CD4-positive, CD25-positive, alpha-beta regulatory T cell (primary cell): ENCODE measurements at regions not wholly inside any gene's neighbourhood (a gene's known extent, or its start where the extent isn't known, plus 50 kb on each side); places are given as distances from the start of the nearest gene placed in this dataset.

Experiments
- ATAC-seq, 2 donors: fragments of 150-1000 bp; cut with Tn5 transposase; one replicate each; pipeline ENCODE4 v1.10.0; 2021; ENCODE audit warnings: low read depth in 2 of 2, moderate number of reproducible peaks in 2 of 2, moderate library complexity in 1 of 2
- DNase-seq, 3 donors: peaks; one replicate each; pipeline versions ENCODE4 v3.0.0 to v3.0.0-alpha.2; 2012 to 2022; ENCODE audit warnings: mixed read lengths in 1 of 3
- H3K27ac ChIP-seq: one replicate; pipeline ENCODE4 v1.7.0; 2013; ENCODE audit warnings: mild to moderate bottlenecking, low read length; ENCODE audit not compliant: insufficient read depth, poor library complexity, severe bottlenecking
- H3K27me3 ChIP-seq: one replicate; pipeline ENCODE4 v1.7.0; 2013; ENCODE audit warnings: low read length; ENCODE audit not compliant: control insufficient read depth, insufficient read depth
- H3K36me3 ChIP-seq: one replicate; pipeline ENCODE4 v1.7.0; 2013; ENCODE audit warnings: mild to moderate bottlenecking, low read length, moderate library complexity; ENCODE audit not compliant: control insufficient read depth, insufficient read depth
- H3K4me1 ChIP-seq: 2 replicates; pipeline ENCODE4 v1.7.0; 2013; ENCODE audit warnings: mild to moderate bottlenecking, low read length; ENCODE audit not compliant: insufficient read depth, control insufficient read depth, poor library complexity, severe bottlenecking
- H3K4me3 ChIP-seq: one replicate; pipeline ENCODE4 v1.7.0; 2013; ENCODE audit warnings: low read depth, mild to moderate bottlenecking, low read length, moderate library complexity
- H3K9me3 ChIP-seq, 2 experiments: 1 replicate in 1 of 2; 2 replicates in 1 of 2; pipeline ENCODE4 v1.7.0; 2013; ENCODE audit warnings: low read length in 2 of 2, mild to moderate bottlenecking in 1 of 2, moderate library complexity in 1 of 2; ENCODE audit not compliant: control insufficient read depth in 2 of 2
- H3K27ac Mint-ChIP-seq, 3 donors: one replicate each; pipeline ENCODE4 v1.8.0; 2020 to 2022; ENCODE audit warnings: mild to moderate bottlenecking in 3 of 3, mixed read lengths in 3 of 3, moderate library complexity in 2 of 3
- H3K27me3 Mint-ChIP-seq: one replicate; pipeline ENCODE4 v1.8.0; 2022; ENCODE audit warnings: mild to moderate bottlenecking, mixed read lengths
- H3K36me3 Mint-ChIP-seq: one replicate; pipeline ENCODE4 v1.8.0; 2020; ENCODE audit warnings: mixed read lengths
- H3K4me1 Mint-ChIP-seq, 4 donors: one replicate each; pipeline ENCODE4 v1.8.0; 2020 to 2022; ENCODE audit warnings: mixed read lengths in 4 of 4, mild to moderate bottlenecking in 1 of 4
- H3K4me3 Mint-ChIP-seq, 4 donors: one replicate each; pipeline ENCODE4 v1.8.0; 2020 to 2022; ENCODE audit warnings: mild to moderate bottlenecking in 4 of 4, mixed read lengths in 4 of 4, moderate library complexity in 3 of 4
- H3K9me3 Mint-ChIP-seq, 7 donors: one replicate each; pipeline ENCODE4 v1.8.0; 2020 to 2022; ENCODE audit warnings: mixed read lengths in 7 of 7, mild to moderate bottlenecking in 3 of 7, moderate library complexity in 2 of 7

DNA sequence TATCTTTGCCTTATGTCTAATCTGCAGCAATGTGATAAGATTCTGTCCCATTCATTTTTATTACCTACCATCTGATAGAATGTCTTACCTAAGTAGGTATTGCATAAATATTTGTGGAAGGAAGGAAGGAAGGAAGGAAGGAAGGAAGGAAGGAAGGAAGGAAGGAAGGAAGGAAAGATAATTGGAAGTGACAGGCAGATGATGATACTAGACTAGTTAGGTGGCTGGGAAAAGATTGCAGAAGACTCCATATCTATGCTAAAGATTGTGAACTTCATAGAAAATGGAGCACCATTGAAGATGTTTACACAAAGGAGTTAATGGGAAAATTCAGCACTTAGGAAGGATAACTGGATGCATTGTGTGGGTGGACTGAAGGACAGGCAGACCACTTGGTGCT, 909.0 kb downstream of the EPHA4 start:
- H3K4me1 ChIP-seq = no peaks in the 10 kb centered on the region
- no peaks in the 10 kb centered on the region for H3K27me3 Mint-ChIP-seq
- H3K9me3 ChIP-seq = no peaks in the 10 kb centered on the region
- peak overlapping the region in 1 of 3 donors; percentile 15 for H3K27ac Mint-ChIP-seq
- no peak overlapping the region for H3K27ac ChIP-seq
- H3K36me3 ChIP-seq = no peaks in the 10 kb centered on the region
- H3K36me3 Mint-ChIP-seq = no peaks in the 10 kb centered on the region
- DNase-seq = no peak
- no peaks in the 10 kb centered on the region for H3K4me1 Mint-ChIP-seq
- ATAC-seq = no peak
- no peak overlapping the region for H3K4me3 Mint-ChIP-seq
- no peak overlapping the region for H3K4me3 ChIP-seq
- H3K9me3 Mint-ChIP-seq = peaks cover 0 to 3% (median 0%) of the 10 kb centered on the region in 7 donors
- no peaks in the 10 kb centered on the region for H3K27me3 ChIP-seq

DNA sequence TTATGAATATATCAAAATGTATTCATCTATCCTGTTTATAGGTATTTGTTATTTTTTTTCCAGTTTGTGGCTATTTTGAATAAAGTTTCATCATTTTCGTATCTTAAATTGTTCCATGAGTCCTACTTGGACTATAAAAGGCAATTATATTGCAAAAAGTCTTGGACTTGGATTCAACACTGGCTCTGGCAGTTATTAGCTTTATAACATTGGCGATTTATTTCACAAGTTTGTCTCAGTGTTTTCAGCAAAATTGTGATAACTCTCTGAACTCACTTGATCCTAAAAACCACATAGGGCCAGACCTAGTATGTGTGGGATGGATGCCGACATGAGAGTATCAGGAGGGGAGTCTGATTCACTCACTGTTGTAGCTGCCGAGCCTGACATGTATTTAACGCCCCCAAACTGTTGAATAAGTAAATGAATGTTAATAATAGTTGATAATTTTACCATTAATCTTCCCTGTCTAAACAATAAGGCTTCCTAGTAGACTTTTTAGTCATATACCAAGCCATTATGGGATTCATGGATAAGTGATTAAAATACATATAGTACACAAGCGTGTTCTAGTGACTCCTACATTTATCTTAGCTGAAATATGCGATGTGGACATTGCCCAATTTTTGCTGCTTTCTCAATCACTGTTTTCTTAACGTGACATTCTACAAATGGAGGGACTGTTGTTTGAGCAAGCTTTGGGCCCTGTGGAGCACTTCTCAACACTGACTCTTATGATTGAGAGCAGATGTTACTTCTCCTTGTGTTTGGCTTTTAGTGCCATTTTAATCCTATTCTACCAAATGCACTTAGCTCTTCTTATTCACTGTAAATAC, 907.6 kb downstream of the EPHA4 start:
- no peak overlapping the region for H3K27ac ChIP-seq
- H3K4me3 ChIP-seq = no peak overlapping the region
- H3K27me3 ChIP-seq = no peaks in the 10 kb centered on the region
- no peak overlapping the region for H3K4me3 Mint-ChIP-seq
- H3K9me3 ChIP-seq = no peaks in the 10 kb centered on the region
- H3K36me3 Mint-ChIP-seq = no peaks in the 10 kb centered on the region
- H3K9me3 Mint-ChIP-seq = peaks cover 0 to 4% (median 1%) of the 10 kb centered on the region in 7 donors
- no peaks in the 10 kb centered on the region for H3K4me1 ChIP-seq
- no peaks in the 10 kb centered on the region for H3K36me3 ChIP-seq
- H3K27ac Mint-ChIP-seq = no peak overlapping the region
- DNase-seq (no peak), ATAC-seq (no peak)
- no peaks in the 10 kb centered on the region for H3K27me3 Mint-ChIP-seq
- no peaks in the 10 kb centered on the region for H3K4me1 Mint-ChIP-seq

DNA sequence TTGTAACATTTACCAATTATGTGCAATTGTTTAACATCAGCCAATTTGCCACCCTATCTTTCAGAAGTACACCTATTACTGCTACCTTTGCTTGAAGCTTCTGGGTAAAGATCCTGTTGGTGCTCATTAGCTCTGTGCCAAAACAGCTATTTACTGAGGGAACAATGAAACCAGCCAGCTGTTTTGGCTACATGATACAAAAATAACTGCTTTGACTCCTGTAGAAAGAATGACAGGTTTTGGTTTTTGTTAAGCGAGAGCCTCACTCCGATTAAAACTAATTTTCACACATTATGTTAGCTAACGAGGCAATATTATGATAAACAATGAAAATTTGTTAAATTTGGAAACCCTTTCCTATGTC, 907.0 kb downstream of the EPHA4 start:
- no peak overlapping the region for H3K4me3 ChIP-seq
- H3K36me3 ChIP-seq = no peaks in the 10 kb centered on the region
- no peaks in the 10 kb centered on the region for H3K9me3 ChIP-seq
- no peak for ATAC-seq
- H3K4me1 Mint-ChIP-seq = no peaks in the 10 kb centered on the region
- H3K4me3 Mint-ChIP-seq = no peak overlapping the region
- no peaks in the 10 kb centered on the region for H3K4me1 ChIP-seq
- no peak overlapping the region for H3K27ac Mint-ChIP-seq
- DNase-seq = no peak
- no peaks in the 10 kb centered on the region for H3K27me3 ChIP-seq
- no peaks in the 10 kb centered on the region for H3K36me3 Mint-ChIP-seq
- H3K27ac ChIP-seq = no peak overlapping the region
- H3K9me3 Mint-ChIP-seq = peaks cover 0 to 6% (median 1%) of the 10 kb centered on the region in 7 donors
- H3K27me3 Mint-ChIP-seq = no peaks in the 10 kb centered on the region

DNA sequence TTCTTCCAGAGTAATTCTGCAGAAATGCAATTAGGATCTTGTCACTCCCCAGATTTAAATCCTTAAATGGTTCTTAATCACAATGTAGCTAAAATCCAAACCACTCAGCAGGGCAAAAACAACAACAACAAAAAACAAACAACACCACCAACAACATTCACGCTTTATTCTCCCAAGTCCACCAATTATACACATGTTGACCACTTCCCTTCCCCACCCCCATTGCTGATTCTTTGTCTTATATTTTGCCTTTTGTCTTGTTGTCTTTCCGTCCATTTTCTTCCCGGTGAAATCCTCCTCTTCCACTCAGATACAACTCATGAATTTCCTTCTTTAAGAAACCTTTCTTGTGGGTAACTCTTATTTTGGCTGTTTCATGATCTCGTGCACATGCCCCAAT, 902.8 kb downstream of the EPHA4 start:
- no peaks in the 10 kb centered on the region for H3K4me1 ChIP-seq
- no peaks in the 10 kb centered on the region for H3K27me3 ChIP-seq
- H3K36me3 Mint-ChIP-seq = no peaks in the 10 kb centered on the region
- H3K27ac ChIP-seq = no peak overlapping the region
- H3K27ac Mint-ChIP-seq = no peak overlapping the region
- no peaks in the 10 kb centered on the region for H3K27me3 Mint-ChIP-seq
- ATAC-seq (no peak), DNase-seq (no peak)
- no peaks in the 10 kb centered on the region for H3K9me3 ChIP-seq
- no peaks in the 10 kb centered on the region for H3K4me1 Mint-ChIP-seq
- no peak overlapping the region for H3K4me3 Mint-ChIP-seq
- H3K4me3 ChIP-seq = no peak overlapping the region
- H3K36me3 ChIP-seq = no peaks in the 10 kb centered on the region
- H3K9me3 Mint-ChIP-seq = peaks cover 0 to 6% (median 0%) of the 10 kb centered on the region in 7 donors

DNA sequence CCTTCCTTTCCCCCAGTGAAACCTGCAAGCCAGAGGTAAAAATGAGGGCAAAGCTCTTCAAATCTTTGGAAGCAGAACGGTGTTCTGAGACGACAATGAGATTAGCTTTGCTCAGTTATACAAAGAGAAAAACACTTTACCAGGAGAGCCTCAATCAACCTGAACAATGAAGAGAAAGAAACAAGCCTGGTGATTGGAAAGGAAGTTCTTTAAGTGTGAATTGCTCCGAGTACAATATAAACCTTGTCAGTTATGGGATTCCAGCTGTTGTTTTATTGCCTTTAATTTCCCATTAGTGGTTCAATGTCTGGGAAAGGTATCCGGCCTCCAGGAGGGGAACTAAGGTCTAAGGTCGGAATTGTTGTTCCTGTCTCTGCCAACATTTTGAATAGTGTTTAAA, 901.6 kb downstream of the EPHA4 start:
- Mint-ChIP-seq H3K27ac (no peak overlapping the region), H3K9me3 (peaks cover 0 to 6% (median 0%) of the 10 kb centered on the region in 7 donors), H3K4me1 (no peaks in the 10 kb centered on the region), H3K36me3 (no peaks in the 10 kb centered on the region), H3K27me3 (no peaks in the 10 kb centered on the region), H3K4me3 (no peak overlapping the region)
- ATAC-seq = no peak
- no peaks in the 10 kb centered on the region for H3K27me3 ChIP-seq
- no peak for DNase-seq
- no peak overlapping the region for H3K4me3 ChIP-seq
- H3K4me1 ChIP-seq = no peaks in the 10 kb centered on the region
- no peaks in the 10 kb centered on the region for H3K9me3 ChIP-seq
- H3K27ac ChIP-seq = no peak overlapping the region
- no peaks in the 10 kb centered on the region for H3K36me3 ChIP-seq

DNA sequence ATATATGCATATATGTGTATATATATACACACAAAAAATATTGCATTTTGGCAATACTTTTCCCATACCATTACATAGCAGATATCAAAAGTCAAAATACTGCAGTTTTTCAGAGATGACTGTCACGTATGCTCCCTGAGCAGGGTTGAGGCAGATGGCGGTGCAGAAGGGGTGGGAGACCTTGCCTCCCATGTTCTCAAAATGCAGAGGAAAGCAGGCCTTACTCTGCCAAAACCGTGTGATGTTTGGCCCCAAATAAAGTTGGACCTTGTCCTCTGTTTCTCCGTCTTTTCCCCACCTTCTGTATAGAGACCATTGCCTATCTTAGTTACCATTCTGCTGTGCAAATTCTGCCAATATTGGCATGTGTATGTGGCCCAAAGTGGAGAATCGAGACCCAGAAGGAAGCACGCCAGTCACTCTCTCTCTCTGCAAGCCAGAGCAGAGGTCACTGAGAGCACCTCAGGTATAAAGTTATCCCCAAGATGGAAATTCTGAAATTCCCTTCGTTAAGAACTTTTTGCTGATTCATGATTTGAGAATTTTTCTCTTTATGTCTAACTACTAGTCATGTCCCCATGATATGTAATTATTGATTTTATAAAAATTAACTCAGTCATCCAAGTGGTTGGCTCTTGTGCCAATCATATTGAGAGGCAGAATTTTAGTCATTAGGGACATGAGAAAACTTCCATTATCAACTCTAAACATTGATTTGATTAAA, 898.8 kb downstream of the EPHA4 start:
- no peaks in the 10 kb centered on the region for H3K9me3 ChIP-seq
- ATAC-seq = no peak
- H3K27me3 Mint-ChIP-seq = no peaks in the 10 kb centered on the region
- no peaks in the 10 kb centered on the region for H3K4me1 Mint-ChIP-seq
- no peaks in the 10 kb centered on the region for H3K36me3 ChIP-seq
- no peaks in the 10 kb centered on the region for H3K27me3 ChIP-seq
- DNase-seq = no peak
- no peak overlapping the region for H3K4me3 Mint-ChIP-seq
- H3K9me3 Mint-ChIP-seq = peaks cover 0 to 6% (median 0%) of the 10 kb centered on the region in 7 donors
- H3K4me1 ChIP-seq = no peaks in the 10 kb centered on the region
- no peak overlapping the region for H3K27ac ChIP-seq
- H3K4me3 ChIP-seq = no peak overlapping the region
- H3K27ac Mint-ChIP-seq = no peak overlapping the region
- H3K36me3 Mint-ChIP-seq = no peaks in the 10 kb centered on the region

DNA sequence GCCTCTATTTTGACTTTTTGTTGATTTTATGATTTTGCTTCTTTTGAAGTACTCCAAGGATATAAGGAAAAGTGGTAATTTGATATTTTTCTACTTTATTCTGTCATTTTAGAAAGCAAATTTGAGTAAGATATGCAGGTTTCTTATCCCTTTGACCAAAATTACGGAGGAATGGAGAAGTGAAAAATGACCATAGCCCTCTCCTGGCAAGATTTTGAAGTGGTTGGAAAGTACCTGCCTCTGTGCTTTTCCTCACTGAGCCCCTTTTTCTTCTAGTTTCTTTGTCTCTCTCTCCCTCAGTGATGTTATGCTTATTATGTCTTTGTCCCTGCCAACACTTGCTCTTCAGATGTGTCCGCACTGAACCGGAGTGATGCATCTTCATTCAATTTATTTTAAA, 898.1 kb downstream of the EPHA4 start:
- Mint-ChIP-seq H3K4me1 (no peaks in the 10 kb centered on the region), H3K36me3 (no peaks in the 10 kb centered on the region)

DNA sequence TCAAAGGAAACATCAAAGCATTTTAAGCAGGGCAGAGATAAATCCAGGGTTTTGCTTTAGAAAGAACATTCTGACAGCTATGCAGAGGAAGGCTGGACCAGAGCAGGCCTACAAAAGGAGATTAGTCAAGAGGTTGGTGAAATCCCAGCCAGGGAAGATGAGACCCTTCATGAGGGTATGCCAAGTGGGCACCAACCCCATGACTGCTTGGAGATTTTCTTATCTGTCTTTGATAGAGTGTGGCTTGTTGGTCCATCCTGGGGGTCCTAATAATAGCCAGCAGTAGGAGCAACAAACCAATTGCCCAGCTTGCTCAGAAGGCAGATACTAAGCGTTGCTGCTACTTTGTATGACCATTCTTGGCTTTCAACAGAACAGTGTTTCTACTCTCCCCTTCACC, 895.4 kb downstream of the EPHA4 start:
- Histone ChIP-seq H3K27ac (no peak overlapping the region), H3K4me3 (no peak overlapping the region), H3K4me1 (no peaks in the 10 kb centered on the region), H3K27me3 (no peaks in the 10 kb centered on the region), H3K9me3 (no peaks in the 10 kb centered on the region), H3K36me3 (no peaks in the 10 kb centered on the region)
- Mint-ChIP-seq H3K27ac (no peak overlapping the region), H3K4me1 (no peaks in the 10 kb centered on the region), H3K36me3 (no peaks in the 10 kb centered on the region), H3K27me3 (no peaks in the 10 kb centered on the region), H3K9me3 (peaks cover 0 to 2% (median 0%) of the 10 kb centered on the region in 7 donors), H3K4me3 (no peak overlapping the region)
- no peak for DNase-seq
- no peak for ATAC-seq

More for the DNA sequence above, 898.1 kb downstream of the EPHA4 start:
- Mint-ChIP-seq H3K4me3 (no peak overlapping the region), H3K27ac (no peak overlapping the region), H3K27me3 (no peaks in the 10 kb centered on the region), H3K9me3 (peaks cover 0 to 6% (median 0%) of the 10 kb centered on the region in 7 donors)
- Histone ChIP-seq H3K27me3 (no peaks in the 10 kb centered on the region), H3K4me1 (no peaks in the 10 kb centered on the region), H3K36me3 (no peaks in the 10 kb centered on the region), H3K27ac (no peak overlapping the region), H3K9me3 (no peaks in the 10 kb centered on the region), H3K4me3 (no peak overlapping the region)
- DNase-seq = no peak
- ATAC-seq = no peak
